ENCODE measurements at regions not wholly inside any gene's neighbourhood (a gene's known extent, or its start where the extent isn't known, plus 50 kb on each side); places are given as distances from the start of the nearest gene placed in this dataset.
"Not testable (repeated sequence)": the region's sequence is repeated elsewhere in the genome, so short reads cannot be mapped to it uniquely, and the experiment has no call there.

- DNase-seq = no peak
These were observed 288.1 kb upstream of the POU1F1 start for GRCh38 chr3:87564438-87564837.

- DNase-seq = no peak
These were observed 287.3 kb upstream of the POU1F1 start for GRCh38 chr3:87563712-87564111.

GRCh38 chr3:87558492-87558891 is 282.1 kb upstream of the POU1F1 start:
- no peak for DNase-seq

GRCh38 chr3:87555290-87555689 is 278.9 kb upstream of the POU1F1 start:
- DNase-seq = no peak

- no peak for DNase-seq
These were observed 276.7 kb upstream of the POU1F1 start for GRCh38 chr3:87553058-87553457.

- no peak for DNase-seq
These were observed 274.5 kb upstream of the POU1F1 start for GRCh38 chr3:87550892-87551291.

- DNase-seq = no peak
These were observed 272.8 kb upstream of the POU1F1 start for GRCh38 chr3:87549208-87549607.

- no peak for DNase-seq
These were observed 271.9 kb upstream of the POU1F1 start for GRCh38 chr3:87548271-87548670.

GRCh38 chr3:87546216-87546615 is 269.8 kb upstream of the POU1F1 start:
- DNase-seq = no peak

GRCh38 chr3:87543408-87543807 is 267.0 kb upstream of the POU1F1 start:
- DNase-seq = not testable (repeated sequence)

- no peak for DNase-seq
These were observed 265.3 kb upstream of the POU1F1 start for GRCh38 chr3:87541723-87542122.

GRCh38 chr3:87538722-87539121 is 262.3 kb upstream of the POU1F1 start:
- DNase-seq = not testable (repeated sequence)

GRCh38 chr3:87509401-87509800 is 233.0 kb upstream of the POU1F1 start:
- no peak for DNase-seq

GRCh38 chr3:87508921-87509320 is 232.5 kb upstream of the POU1F1 start:
- no peak for DNase-seq

GRCh38 chr3:87507753-87508152 is 231.4 kb upstream of the POU1F1 start:
- DNase-seq = no peak

GRCh38 chr3:87503900-87504498 is 227.6 kb upstream of the POU1F1 start:
- DNase-seq = no peak

- no peak for DNase-seq
These were observed 224.7 kb upstream of the POU1F1 start for GRCh38 chr3:87501076-87501475.

- DNase-seq = no peak
These were observed 222.1 kb upstream of the POU1F1 start for GRCh38 chr3:87498358-87499080.

- DNase-seq = no peak
These were observed 219.6 kb upstream of the POU1F1 start for GRCh38 chr3:87495938-87496337.

- DNase-seq = no peak
These were observed 217.9 kb upstream of the POU1F1 start for GRCh38 chr3:87494264-87494663.

- DNase-seq = no peak
These were observed 215.5 kb upstream of the POU1F1 start for GRCh38 chr3:87491843-87492242.

- no peak for DNase-seq
These were observed 213.5 kb upstream of the POU1F1 start for GRCh38 chr3:87489892-87490291.

GRCh38 chr3:87488765-87489164 is 212.4 kb upstream of the POU1F1 start:
- no peak for DNase-seq

- DNase-seq = not testable (repeated sequence)
These were observed 210.3 kb upstream of the POU1F1 start for GRCh38 chr3:87486635-87487034.

GRCh38 chr3:87486115-87486514 is 209.7 kb upstream of the POU1F1 start:
- no peak for DNase-seq

All from CD4-positive, alpha-beta T cell treated with Interleukin-4 for 4 hours (primary cell).